HEK293T (cell line): ENCODE measurements at regions not wholly inside any gene's neighbourhood (a gene's known extent, or its start where the extent isn't known, plus 50 kb on each side); places are given as distances from the start of the nearest gene placed in this dataset.

ENCODE experiments used
- CTCF ChIA-PET: fragments of 350-600 bp; formaldehyde crosslinking; extraction: SDS; loops from one replicate; lab custom pipeline; 2021; ENCODE audit warnings: antibody characterized with exemption, inconsistent platforms; lab: Yijun Ruan, JAX
- POLR2A ChIA-PET: fragments of 350-600 bp; formaldehyde crosslinking; extraction: SDS; loops from one replicate; lab custom pipeline; 2020; ENCODE audit warnings: antibody characterized with exemption, inconsistent platforms; lab: Yijun Ruan, JAX
- DNase-seq: peaks from one replicate; pipeline ENCODE4 v3.0.0; 2012; ENCODE audit warnings: mixed read lengths; ENCODE audit errors: extremely low spot score
- ARNT ChIP-seq: fragments of 450-650 bp; IDR thresholded peaks from 2 replicates; pipeline ENCODE4 v1.6.1; 2017; ENCODE audit warnings: mild to moderate bottlenecking
- BHLHE40 ChIP-seq: fragments of 450-650 bp; IDR thresholded peaks from 2 replicates; pipeline ENCODE4 v1.6.1; 2016; ENCODE audit warnings: mild to moderate bottlenecking, moderate library complexity, borderline replicate concordance
- CTBP1 ChIP-seq: fragments of 450-650 bp; IDR thresholded peaks from 2 replicates; pipeline ENCODE4 v1.6.1; 2016; ENCODE audit warnings: borderline replicate concordance
- ELF4 ChIP-seq: fragments of 450-650 bp; IDR thresholded peaks from 2 replicates; pipeline ENCODE4 v1.6.1; 2017; ENCODE audit warnings: antibody characterized with exemption
- FOXA1 ChIP-seq: fragments of 450-650 bp; IDR thresholded peaks from 2 replicates; pipeline ENCODE4 v1.6.1; 2016; ENCODE audit warnings: mild to moderate bottlenecking
- FOXK2 ChIP-seq: fragments of 450-650 bp; IDR thresholded peaks from 2 replicates; pipeline ENCODE4 v1.6.1; 2016; ENCODE audit warnings: mild to moderate bottlenecking
- FOXM1 ChIP-seq: fragments of 450-650 bp; IDR thresholded peaks from 2 replicates; pipeline ENCODE4 v1.6.1; 2017; ENCODE audit warnings: mild to moderate bottlenecking, borderline replicate concordance
- HDGF ChIP-seq: fragments of 450-650 bp; IDR thresholded peaks from 2 replicates; pipeline ENCODE4 v1.6.1; 2017; ENCODE audit warnings: antibody characterized with exemption, borderline replicate concordance
- L3MBTL2 ChIP-seq: fragments of 450-650 bp; conservative IDR thresholded peaks from 2 replicates; pipeline ENCODE4 v1.6.1; 2016; ENCODE audit warnings: mild to moderate bottlenecking
- LEF1 ChIP-seq: fragments of 450-650 bp; IDR thresholded peaks from 2 replicates; pipeline ENCODE4 v1.6.1; 2017; ENCODE audit warnings: mild to moderate bottlenecking, borderline replicate concordance
- NFRKB ChIP-seq: fragments of 450-650 bp; IDR thresholded peaks from 2 replicates; pipeline ENCODE4 v1.6.1; 2016; ENCODE audit warnings: mild to moderate bottlenecking, moderate library complexity
- PKNOX1 ChIP-seq: fragments of 450-650 bp; IDR thresholded peaks from 2 replicates; pipeline ENCODE4 v1.6.1; 2016
- SP1 ChIP-seq: fragments of 450-650 bp; IDR thresholded peaks from 2 replicates; pipeline ENCODE4 v1.6.1; 2017
- SUZ12 ChIP-seq: fragments of 450-650 bp; IDR thresholded peaks from 2 replicates; pipeline ENCODE4 v1.6.1; 2016; ENCODE audit warnings: mild to moderate bottlenecking
- TARDBP ChIP-seq: fragments of 450-650 bp; IDR thresholded peaks from 2 replicates; pipeline ENCODE4 v1.6.1; 2016
- ZNF384 ChIP-seq: fragments of 450-650 bp; IDR thresholded peaks from 2 replicates; pipeline ENCODE4 v1.6.1; 2016

- ChIA-PET CTCF (no interaction called here), POLR2A (no interaction called here)
- DNase-seq: no peak
- TF ChIP-seq LEF1 (no peak), ELF4 (no peak), SP1 (no peak), FOXA1 (no peak), ZNF384 (no peak), L3MBTL2 (no peak), NFRKB (no peak), BHLHE40 (no peak), TARDBP (no peak), SUZ12 (no peak), FOXM1 (no peak), CTBP1 (no peak), HDGF (no peak), PKNOX1 (no peak), ARNT (no peak), FOXK2 (no peak)
These were observed 147.9 kb upstream of the CTSO start for GRCh38 chr4:156101571-156101970.

- CTCF ChIA-PET: no interaction called here
- POLR2A ChIA-PET: no interaction called here
- no peak for DNase-seq
- TF ChIP-seq L3MBTL2 (no peak), CTBP1 (no peak), TARDBP (no peak), BHLHE40 (no peak), SP1 (no peak), ELF4 (no peak), FOXA1 (no peak), FOXM1 (no peak), ARNT (no peak), PKNOX1 (no peak), HDGF (no peak), SUZ12 (no peak), FOXK2 (no peak), LEF1 (no peak), ZNF384 (no peak)
These were observed 147.0 kb upstream of the CTSO start for GRCh38 chr4:156100651-156101050.

- ChIA-PET POLR2A (no interaction called here), CTCF (no interaction called here)
- TF ChIP-seq LEF1 (no peak), TARDBP (no peak), FOXM1 (no peak), BHLHE40 (no peak), PKNOX1 (no peak), ZNF384 (no peak), HDGF (no peak), CTBP1 (no peak), ARNT (no peak), NFRKB (no peak), L3MBTL2 (no peak), FOXA1 (no peak), FOXK2 (no peak)
- DNase-seq: no peak
These were observed 145.1 kb upstream of the CTSO start for GRCh38 chr4:156098805-156099204.

- CTCF ChIA-PET: interaction anchor here (0.8 kb wide), 1 partner anchor 8 kb away, joined by 3 read pairs; no protein-coding TSS in a partner anchor
- TF ChIP-seq SUZ12: no peak
- POLR2A ChIA-PET: no interaction called here
- no peak for DNase-seq
These were observed 131.4 kb upstream of the CTSO start for GRCh38 chr4:156085100-156085499.

- no peak for DNase-seq
- ChIA-PET CTCF (no interaction called here), POLR2A (no interaction called here)
- TF ChIP-seq TARDBP: no peak
- no peak for TF ChIP-seq FOXA1
- no peak for TF ChIP-seq CTBP1
- TF ChIP-seq ELF4: no peak
- TF ChIP-seq NFRKB: no peak
- no peak for TF ChIP-seq HDGF
- no peak for TF ChIP-seq PKNOX1
- no peak for TF ChIP-seq FOXM1
- TF ChIP-seq SP1: no peak
These were observed 130.7 kb upstream of the CTSO start for GRCh38 chr4:156084373-156084772.

GRCh38 chr4:156073976-156074375 is 120.3 kb upstream of the CTSO start:
- ChIA-PET POLR2A (no interaction called here), CTCF (no interaction called here)
- TF ChIP-seq ARNT (no peak), FOXK2 (no peak), SP1 (no peak), FOXM1 (no peak), LEF1 (no peak), CTBP1 (no peak), NFRKB (no peak), FOXA1 (no peak), TARDBP (no peak), ELF4 (no peak), HDGF (no peak), SUZ12 (no peak), L3MBTL2 (no peak), PKNOX1 (no peak), BHLHE40 (no peak), ZNF384 (no peak)
- DNase-seq: no peak
